GM18873 (cell line): ENCODE measurements at regions not wholly inside any gene's neighbourhood (a gene's known extent, or its start where the extent isn't known, plus 50 kb on each side); places are given as distances from the start of the nearest gene placed in this dataset.

ENCODE experiments used
- ATAC-seq: cut with Tn5 transposase; IDR thresholded peaks from one replicate; pipeline ENCODE4 v1.9.1; 2021; ENCODE audit warnings: mild to moderate bottlenecking, moderate library complexity, moderate number of reproducible peaks; ENCODE audit not compliant: unreplicated experiment, low FRiP score

- no peak for ATAC-seq
Observed at GRCh38 chr2:122145856-122146255, 390.4 kb downstream of the TSN start.

GRCh38 chr2:122148128-122148767 is 392.8 kb downstream of the TSN start:
- no peak for ATAC-seq

- ATAC-seq: no peak
Observed at GRCh38 chr2:122150524-122151280, 395.3 kb downstream of the TSN start.

DNA sequence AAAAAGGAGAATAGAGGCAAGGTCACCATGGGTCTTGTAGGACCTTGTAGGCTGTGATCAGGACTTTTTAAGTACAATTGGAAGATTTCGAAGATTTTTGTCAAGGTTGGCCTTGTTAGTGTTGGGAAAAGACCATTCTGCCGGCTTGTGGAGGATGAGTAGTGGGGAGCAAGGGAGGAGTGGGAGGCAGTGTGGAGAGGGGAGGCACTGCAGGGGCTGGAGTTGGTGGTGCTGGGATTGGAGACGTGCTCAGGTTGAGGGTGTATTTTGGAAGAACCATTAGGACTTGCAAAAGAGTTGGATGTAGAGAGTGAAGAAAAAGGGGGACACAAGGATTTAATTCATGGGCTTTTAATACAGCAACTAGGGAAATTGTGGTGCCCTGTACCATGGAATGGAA is 397.1 kb downstream of the TSN start:
- ATAC-seq: no peak

GRCh38 chr2:122156176-122156890 is 400.9 kb downstream of the TSN start:
- ATAC-seq: no peak

GRCh38 chr2:122157158-122157557 is 401.7 kb downstream of the TSN start:
- no peak for ATAC-seq

GRCh38 chr2:122163617-122164016 is 408.2 kb downstream of the TSN start:
- ATAC-seq: no peak

DNA sequence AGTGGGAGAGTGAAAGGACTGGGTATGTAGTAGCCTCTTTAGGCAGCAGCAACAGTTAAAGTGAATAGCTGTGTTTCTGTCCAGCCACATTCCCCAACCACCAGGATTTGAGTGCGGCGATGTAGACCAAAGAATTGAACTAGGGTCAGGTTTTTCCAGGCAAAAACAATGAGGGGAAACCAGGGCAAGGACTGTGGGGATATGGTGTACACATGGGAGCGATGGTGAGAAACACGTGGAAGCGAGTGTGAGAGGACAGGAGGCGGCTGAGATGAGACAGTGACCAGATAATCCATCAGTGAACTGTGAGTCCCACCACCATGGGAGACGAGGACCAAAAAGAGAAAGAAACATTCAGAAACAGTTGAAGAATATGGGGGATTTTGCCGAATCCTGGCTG is 409.5 kb downstream of the TSN start:
- ATAC-seq: no peak

DNA sequence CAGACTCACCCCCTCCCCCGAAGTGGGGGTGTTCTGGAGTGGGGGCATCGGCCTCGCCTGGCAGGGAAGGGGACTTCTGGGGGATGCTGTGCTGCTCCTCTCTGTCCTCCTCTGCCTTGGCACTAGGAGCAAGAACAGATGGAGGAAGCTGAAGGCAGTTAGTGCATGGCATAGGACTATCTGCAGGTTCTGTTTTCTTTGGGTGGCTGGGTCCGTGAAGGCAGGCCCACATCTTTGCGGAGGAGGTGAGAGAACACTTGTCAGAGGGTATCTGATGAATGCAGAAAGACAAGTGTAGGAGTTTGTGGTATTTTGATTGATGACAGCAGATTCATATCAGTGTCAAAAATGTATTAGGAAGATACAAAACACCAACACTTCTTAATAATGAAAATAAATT is 411.4 kb downstream of the TSN start:
- no peak for ATAC-seq

GRCh38 chr2:122167515-122167914 is 412.1 kb downstream of the TSN start:
- ATAC-seq: no peak

DNA sequence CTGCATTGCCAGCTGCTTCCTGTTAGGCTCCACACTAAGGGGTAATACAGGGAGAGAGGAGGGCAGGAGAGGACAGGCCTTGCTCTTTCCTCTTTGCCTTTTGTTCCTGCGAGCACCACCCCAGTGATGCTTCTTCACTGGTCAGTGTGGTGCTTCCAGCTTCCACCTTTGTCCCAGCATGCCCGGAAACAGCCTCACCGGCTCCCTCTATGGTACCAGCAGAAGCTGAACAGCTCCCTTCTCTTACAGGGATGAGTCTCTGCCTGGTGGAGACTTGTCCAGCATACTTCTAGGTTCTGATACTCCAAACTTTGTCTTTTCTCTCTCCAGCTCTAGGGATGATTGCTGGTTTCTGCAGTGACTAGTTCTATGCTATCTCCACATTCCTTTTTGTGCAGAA is 413.3 kb downstream of the TSN start:
- ATAC-seq: no peak

GRCh38 chr2:122172812-122173211 is 417.4 kb downstream of the TSN start:
- ATAC-seq: no peak

DNA sequence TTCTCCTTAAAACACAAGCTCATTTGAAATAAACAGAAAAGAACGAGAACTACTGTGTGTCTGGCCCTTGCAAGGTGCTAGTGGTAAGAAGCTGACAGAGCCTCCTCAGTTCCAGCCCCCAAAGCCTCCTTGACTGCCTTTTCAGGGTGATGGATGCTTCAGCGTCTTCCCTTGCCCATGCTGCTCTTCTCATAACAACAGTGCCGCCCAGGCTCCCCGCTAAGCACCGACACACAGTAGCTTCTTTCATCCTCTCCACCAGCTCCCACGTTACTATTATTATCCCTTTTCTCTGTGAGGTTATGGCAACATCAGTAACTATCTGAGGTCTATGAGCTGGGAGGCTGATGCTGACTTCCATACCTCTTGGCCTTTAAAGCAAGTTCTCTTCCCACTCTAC is 418.6 kb downstream of the TSN start:
- ATAC-seq: no peak

DNA sequence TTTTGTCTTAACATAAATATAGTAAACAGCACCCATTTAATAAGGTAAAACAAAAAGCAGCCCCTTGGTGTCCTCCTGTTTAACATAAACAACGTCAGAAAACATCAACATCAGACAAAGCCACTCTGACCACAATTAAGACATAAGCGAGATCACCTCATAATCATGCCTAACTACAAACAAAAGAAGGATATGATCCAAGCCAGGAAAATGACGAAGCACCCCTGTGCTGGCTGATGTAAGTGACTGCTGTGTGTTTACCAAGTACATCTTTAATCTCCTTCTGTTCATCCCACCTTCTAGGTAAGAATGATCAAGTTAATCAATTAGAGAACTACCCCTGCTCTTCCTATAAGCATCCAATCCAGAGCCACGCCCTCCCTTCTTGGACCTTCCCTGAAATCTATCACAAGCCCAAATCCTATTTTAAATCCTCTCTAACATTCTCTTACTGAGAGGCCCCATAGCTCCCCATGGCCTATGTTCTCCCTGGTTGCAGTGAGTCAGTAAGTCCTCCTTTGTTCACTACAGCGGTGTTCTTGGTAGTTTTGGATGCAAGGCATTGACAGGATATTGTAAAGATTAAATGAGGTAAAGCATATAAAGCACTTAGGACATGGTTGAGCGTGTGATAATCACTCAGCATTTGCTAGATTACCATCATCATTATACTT is 424.2 kb downstream of the TSN start:
- no peak for ATAC-seq

DNA sequence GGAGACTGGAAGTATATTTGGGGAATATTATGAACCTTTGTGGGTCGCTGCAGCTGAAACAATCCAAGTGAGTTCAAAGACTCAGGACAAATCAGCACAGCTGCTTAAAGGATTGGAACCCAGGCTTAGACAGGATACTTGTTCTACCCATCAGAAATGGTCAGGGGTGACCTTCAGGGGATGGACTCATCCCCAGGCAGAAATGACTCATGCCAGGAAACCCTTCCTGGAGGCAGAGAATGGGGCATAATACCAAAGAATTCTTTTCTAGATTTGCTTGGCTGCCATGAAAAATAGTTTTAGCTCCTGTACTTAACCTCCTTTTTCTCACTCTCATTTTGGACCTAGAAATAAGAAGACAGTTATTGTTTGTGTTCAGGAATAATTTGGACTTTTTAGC is 425.5 kb downstream of the TSN start:
- ATAC-seq: no peak

GRCh38 chr2:122182616-122183355 is 427.3 kb downstream of the TSN start:
- ATAC-seq: no peak

- ATAC-seq: no peak
Observed at GRCh38 chr2:122183890-122184289, 428.4 kb downstream of the TSN start.

GRCh38 chr2:122186761-122187222 is 431.3 kb downstream of the TSN start:
- ATAC-seq: no peak

DNA sequence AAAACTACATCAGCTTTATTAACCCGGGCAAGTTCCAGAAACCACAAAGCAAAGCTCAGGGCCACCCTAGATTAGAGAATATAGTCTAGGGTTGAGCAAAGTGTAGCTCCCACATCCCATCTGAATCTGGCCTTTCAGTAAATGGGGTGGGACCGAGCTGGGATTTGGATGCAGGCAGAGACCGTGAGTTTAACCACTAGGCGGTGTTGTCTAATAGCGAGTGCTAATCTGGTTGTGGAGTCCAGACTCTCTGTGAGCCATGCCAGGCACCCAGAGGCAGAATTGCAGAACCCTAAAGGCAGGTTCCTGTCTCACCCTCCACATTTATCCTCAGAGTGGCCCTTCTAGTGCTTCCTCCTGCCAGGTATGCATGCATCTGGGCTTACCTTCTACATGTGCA is 435.9 kb downstream of the TSN start:
- ATAC-seq: no peak

DNA sequence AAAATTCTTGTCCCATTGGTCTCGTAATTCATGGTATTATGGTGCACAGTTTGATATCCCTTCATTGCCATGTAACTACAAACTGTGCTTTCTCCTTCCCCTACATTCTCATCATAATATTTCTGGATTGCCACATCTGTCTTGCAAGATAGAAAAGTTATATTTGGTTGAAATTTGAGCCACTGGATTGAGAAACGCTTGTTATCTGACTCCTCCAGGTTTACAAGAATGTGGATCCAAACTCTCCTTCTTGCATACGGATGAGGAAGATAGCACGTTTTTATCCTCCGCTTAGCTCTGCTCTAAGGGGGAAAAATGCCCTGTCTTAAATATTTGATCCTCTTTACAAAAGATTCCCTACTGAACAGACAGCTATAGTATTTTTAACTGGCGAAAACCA is 438.2 kb downstream of the TSN start:
- no peak for ATAC-seq
